ENCODE measurements at regions not wholly inside any gene's neighbourhood (a gene's known extent, or its start where the extent isn't known, plus 50 kb on each side); places are given as distances from the start of the nearest gene placed in this dataset.

GRCh38 chr4:187075514-187075913, 351.9 kb upstream of the FAT1 start:
- TF ChIP-seq, protein P1, sequence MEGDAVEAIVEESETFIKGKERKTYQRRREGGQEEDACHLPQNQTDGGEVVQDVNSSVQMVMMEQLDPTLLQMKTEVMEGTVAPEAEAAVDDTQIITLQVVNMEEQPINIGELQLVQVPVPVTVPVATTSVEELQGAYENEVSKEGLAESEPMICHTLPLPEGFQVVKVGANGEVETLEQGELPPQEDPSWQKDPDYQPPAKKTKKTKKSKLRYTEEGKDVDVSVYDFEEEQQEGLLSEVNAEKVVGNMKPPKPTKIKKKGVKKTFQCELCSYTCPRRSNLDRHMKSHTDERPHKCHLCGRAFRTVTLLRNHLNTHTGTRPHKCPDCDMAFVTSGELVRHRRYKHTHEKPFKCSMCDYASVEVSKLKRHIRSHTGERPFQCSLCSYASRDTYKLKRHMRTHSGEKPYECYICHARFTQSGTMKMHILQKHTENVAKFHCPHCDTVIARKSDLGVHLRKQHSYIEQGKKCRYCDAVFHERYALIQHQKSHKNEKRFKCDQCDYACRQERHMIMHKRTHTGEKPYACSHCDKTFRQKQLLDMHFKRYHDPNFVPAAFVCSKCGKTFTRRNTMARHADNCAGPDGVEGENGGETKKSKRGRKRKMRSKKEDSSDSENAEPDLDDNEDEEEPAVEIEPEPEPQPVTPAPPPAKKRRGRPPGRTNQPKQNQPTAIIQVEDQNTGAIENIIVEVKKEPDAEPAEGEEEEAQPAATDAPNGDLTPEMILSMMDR (IDR thresholded peaks at IDR 0.05), result no peak
- H3K4me1 ChIP-seq (ENCODE audit: control insufficient read depth in 1 of 2, insufficient read depth in 1 of 2, low read depth in 1 of 2, low read length in 1 of 2), result no peaks in the 10 kb centered on the region
- H3K9me3 ChIP-seq, result no peaks in the 10 kb centered on the region
- H3K36me3 ChIP-seq, result no peaks in the 10 kb centered on the region
- H3K4me3 ChIP-seq (ENCODE audit: low read depth in 1 of 2, low read length in 1 of 2), result no peak overlapping the region
- no peaks in the 10 kb centered on the region for H3K27me3 ChIP-seq
- H3K27ac ChIP-seq, result no peak overlapping the region

GRCh38 chr4:187077744-187078401, 354.2 kb upstream of the FAT1 start:
- TF ChIP-seq, protein P1 (IDR thresholded peaks at IDR 0.05), result no peak
- H3K9me3 ChIP-seq, result no peaks in the 10 kb centered on the region
- H3K36me3 ChIP-seq, result no peaks in the 10 kb centered on the region
- no peaks in the 10 kb centered on the region for H3K4me1 ChIP-seq (ENCODE audit: control insufficient read depth in 1 of 2, insufficient read depth in 1 of 2, low read depth in 1 of 2, low read length in 1 of 2)
- no peaks in the 10 kb centered on the region for H3K27me3 ChIP-seq
- H3K4me3 ChIP-seq (ENCODE audit: low read depth in 1 of 2, low read length in 1 of 2), result no peak overlapping the region
- H3K27ac ChIP-seq, result no peak overlapping the region

GRCh38 chr4:187084701-187085100, 361.0 kb upstream of the FAT1 start:
- H3K27ac ChIP-seq, result no peak overlapping the region
- no peaks in the 10 kb centered on the region for H3K27me3 ChIP-seq
- no peaks in the 10 kb centered on the region for H3K9me3 ChIP-seq
- no peak overlapping the region for H3K4me3 ChIP-seq (ENCODE audit: low read depth in 1 of 2, low read length in 1 of 2)
- no peaks in the 10 kb centered on the region for H3K4me1 ChIP-seq (ENCODE audit: control insufficient read depth in 1 of 2, insufficient read depth in 1 of 2, low read depth in 1 of 2, low read length in 1 of 2)
- TF ChIP-seq, protein P1 (IDR thresholded peaks at IDR 0.05), result no peak
- no peaks in the 10 kb centered on the region for H3K36me3 ChIP-seq

- Histone ChIP-seq H3K4me1 (ENCODE audit: control insufficient read depth in 1 of 2, insufficient read depth in 1 of 2, low read depth in 1 of 2, low read length in 1 of 2) (no peaks in the 10 kb centered on the region), H3K36me3 (no peaks in the 10 kb centered on the region), H3K27me3 (no peaks in the 10 kb centered on the region), H3K27ac (no peak overlapping the region), H3K4me3 (ENCODE audit: low read depth in 1 of 2, low read length in 1 of 2) (no peak overlapping the region), H3K9me3 (no peaks in the 10 kb centered on the region)
- TF ChIP-seq, protein P1 (IDR thresholded peaks at IDR 0.05), result no peak
Observed at GRCh38 chr4:187085339-187085738, 361.7 kb upstream of the FAT1 start.

GRCh38 chr4:187086151-187086550, 362.5 kb upstream of the FAT1 start:
- Histone ChIP-seq H3K36me3 (no peaks in the 10 kb centered on the region), H3K4me3 (ENCODE audit: low read depth in 1 of 2, low read length in 1 of 2) (no peak overlapping the region), H3K9me3 (no peaks in the 10 kb centered on the region), H3K27ac (no peak overlapping the region), H3K27me3 (no peaks in the 10 kb centered on the region), H3K4me1 (ENCODE audit: control insufficient read depth in 1 of 2, insufficient read depth in 1 of 2, low read depth in 1 of 2, low read length in 1 of 2) (no peaks in the 10 kb centered on the region)
- TF ChIP-seq, protein P1 (IDR thresholded peaks at IDR 0.05), result no peak

All from neutrophil (primary cell).